MCF 10A (cell line): ENCODE measurements at regions not wholly inside any gene's neighbourhood (a gene's known extent, or its start where the extent isn't known, plus 50 kb on each side); places are given as distances from the start of the nearest gene placed in this dataset.

Experiments
- BruUV-seq: library from RNA; stranded (reverse); fragments of 400-500 nt; replicated peaks from 2 replicates; lab custom pipeline; 2021; lab: Mats Ljungman, UMichigan
- CTCF ChIA-PET: fragments of 300-600 bp; sonication (Branson Sonifier 250); formaldehyde crosslinking; extraction: SDS; loops from one replicate; lab custom pipeline; 2021; ENCODE audit warnings: antibody characterized with exemption, inconsistent platforms; lab: Yijun Ruan, JAX
- POLR2A ChIA-PET: fragments of 300-600, 350-650 bp; sonication (Branson Sonifier 250); formaldehyde crosslinking; extraction: SDS; loops from one replicate; lab custom pipeline; 2020; ENCODE audit warnings: antibody characterized with exemption, inconsistent platforms; lab: Yijun Ruan, JAX
- DNase-seq: peaks from one replicate; pipeline ENCODE4 v3.0.0-alpha.2; 2018; ENCODE audit not compliant: unreplicated experiment
- H3K27ac Mint-ChIP-seq: one replicate; pipeline ENCODE4 v1.8.0; 2022; ENCODE audit warnings: mild to moderate bottlenecking, low read depth, mixed read lengths; ENCODE audit not compliant: unreplicated experiment
- H3K27me3 Mint-ChIP-seq: one replicate; pipeline ENCODE4 v1.8.0; 2022; ENCODE audit warnings: mixed read lengths; ENCODE audit not compliant: insufficient read depth, unreplicated experiment
- H3K36me3 Mint-ChIP-seq: one replicate; pipeline ENCODE4 v1.8.0; 2022; ENCODE audit warnings: mild to moderate bottlenecking, moderate library complexity, mixed read lengths; ENCODE audit not compliant: insufficient read depth, unreplicated experiment
- H3K4me1 Mint-ChIP-seq: one replicate; pipeline ENCODE4 v1.8.0; 2022; ENCODE audit warnings: mixed read lengths; ENCODE audit not compliant: insufficient read depth, unreplicated experiment
- H3K4me3 Mint-ChIP-seq: one replicate; pipeline ENCODE4 v1.8.0; 2022; ENCODE audit warnings: mild to moderate bottlenecking, moderate library complexity, mixed read lengths; ENCODE audit not compliant: unreplicated experiment
- H3K9me3 Mint-ChIP-seq: one replicate; pipeline ENCODE4 v1.8.0; 2022; ENCODE audit warnings: mixed read lengths; ENCODE audit not compliant: unreplicated experiment
- intact Hi-C: fragments of 100-400 bp; cut with micrococcal nuclease; formaldehyde crosslinking; loops from 2 replicates; pipeline ENCODE4 v1.14.1; 2022
- TF ChIP-seq, protein P1 (sequence below): fragments of 200-600 bp; IDR thresholded peaks from one replicate; pipeline ENCODE4 v1.8.0; 2022; ENCODE audit warnings: antibody characterized with exemption, mild to moderate bottlenecking; ENCODE audit not compliant: unreplicated experiment

DNA sequence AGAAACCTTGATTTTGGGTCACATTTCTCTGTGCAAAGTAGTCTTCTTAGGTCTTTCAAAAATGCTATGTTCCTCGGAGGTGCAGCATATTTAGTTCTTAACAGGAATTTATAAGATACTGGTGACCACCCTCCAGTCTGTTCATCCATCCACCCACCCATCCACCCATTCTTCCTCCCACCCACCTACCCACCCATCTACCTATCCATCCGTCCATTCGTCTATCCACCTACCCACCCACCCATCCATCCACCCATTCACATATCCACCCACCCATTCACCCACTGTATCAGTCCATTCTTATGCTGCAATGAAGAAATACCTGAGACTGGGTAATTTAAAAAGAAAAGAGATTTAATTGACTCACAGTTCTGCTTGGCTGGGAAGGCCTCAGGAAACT lies 74.9 kb downstream of the KCTD15 start:
- Mint-ChIP-seq H3K36me3 (no peaks in the 10 kb centered on the region), H3K9me3 (no peaks in the 10 kb centered on the region), H3K4me3 (no peak overlapping the region), H3K27me3 (no peaks in the 10 kb centered on the region), H3K4me1 (no peaks in the 10 kb centered on the region), H3K27ac (no peak overlapping the region)
- ChIA-PET POLR2A (no interaction called here), CTCF (no interaction called here)
- DNase-seq, result no peak
- intact Hi-C loops, result no loop called here
- TF ChIP-seq, protein P1, sequence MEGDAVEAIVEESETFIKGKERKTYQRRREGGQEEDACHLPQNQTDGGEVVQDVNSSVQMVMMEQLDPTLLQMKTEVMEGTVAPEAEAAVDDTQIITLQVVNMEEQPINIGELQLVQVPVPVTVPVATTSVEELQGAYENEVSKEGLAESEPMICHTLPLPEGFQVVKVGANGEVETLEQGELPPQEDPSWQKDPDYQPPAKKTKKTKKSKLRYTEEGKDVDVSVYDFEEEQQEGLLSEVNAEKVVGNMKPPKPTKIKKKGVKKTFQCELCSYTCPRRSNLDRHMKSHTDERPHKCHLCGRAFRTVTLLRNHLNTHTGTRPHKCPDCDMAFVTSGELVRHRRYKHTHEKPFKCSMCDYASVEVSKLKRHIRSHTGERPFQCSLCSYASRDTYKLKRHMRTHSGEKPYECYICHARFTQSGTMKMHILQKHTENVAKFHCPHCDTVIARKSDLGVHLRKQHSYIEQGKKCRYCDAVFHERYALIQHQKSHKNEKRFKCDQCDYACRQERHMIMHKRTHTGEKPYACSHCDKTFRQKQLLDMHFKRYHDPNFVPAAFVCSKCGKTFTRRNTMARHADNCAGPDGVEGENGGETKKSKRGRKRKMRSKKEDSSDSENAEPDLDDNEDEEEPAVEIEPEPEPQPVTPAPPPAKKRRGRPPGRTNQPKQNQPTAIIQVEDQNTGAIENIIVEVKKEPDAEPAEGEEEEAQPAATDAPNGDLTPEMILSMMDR, result no peak
- BruUV-seq, result no TSS peak

DNA sequence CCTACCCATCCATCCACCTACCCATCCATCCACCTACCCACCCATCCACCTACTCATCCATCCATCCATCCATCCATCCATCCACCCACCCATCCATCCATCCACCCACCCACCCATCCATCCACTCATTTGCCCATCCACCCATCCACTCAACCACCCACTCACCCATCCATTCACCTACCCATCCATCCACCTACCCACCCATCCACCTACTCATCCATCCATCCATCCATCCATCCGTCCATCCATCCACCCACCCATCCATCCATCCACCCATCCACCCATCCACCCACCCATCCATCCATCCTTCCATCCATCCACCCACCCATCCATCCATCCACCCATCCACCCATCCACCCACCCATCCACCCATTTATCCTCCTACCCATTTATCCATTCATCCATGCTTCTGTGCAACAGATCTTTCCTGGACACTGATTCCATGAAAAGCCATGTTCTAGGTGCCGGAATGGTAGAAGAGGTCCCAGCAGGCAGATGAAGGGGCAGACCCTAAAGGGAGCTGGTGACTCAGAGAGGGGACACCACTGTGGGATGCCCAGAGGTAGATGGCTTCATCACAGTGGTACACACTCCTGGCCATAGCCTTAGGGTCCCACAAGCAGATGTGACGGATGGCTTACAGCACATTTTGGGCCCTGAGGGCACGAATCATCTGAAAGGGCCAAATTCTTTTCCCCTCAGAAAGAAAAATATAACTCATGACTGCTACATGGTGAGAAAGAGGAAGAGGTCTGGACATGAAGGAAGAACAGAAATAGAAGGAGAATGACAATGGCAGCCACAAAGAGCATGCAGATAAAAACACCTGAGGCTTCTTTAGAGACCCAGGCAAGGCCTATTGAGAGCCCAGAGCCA lies 76.0 kb downstream of the KCTD15 start:
- TF ChIP-seq, protein P1, result no peak
- intact Hi-C loops, result no loop called here
- no peaks in the 10 kb centered on the region for H3K36me3 Mint-ChIP-seq
- H3K4me3 Mint-ChIP-seq, result no peak overlapping the region
- H3K4me1 Mint-ChIP-seq, result no peaks in the 10 kb centered on the region
- no peaks in the 10 kb centered on the region for H3K27me3 Mint-ChIP-seq
- CTCF ChIA-PET, result no interaction called here
- H3K9me3 Mint-ChIP-seq, result no peaks in the 10 kb centered on the region
- BruUV-seq, result no TSS peak
- no peak overlapping the region for H3K27ac Mint-ChIP-seq
- DNase-seq, result no peak
- POLR2A ChIA-PET, result interaction anchor here (0.7 kb wide), 1 partner anchor 94 kb away, joined by 4 read pairs; no protein-coding TSS in a partner anchor

DNA sequence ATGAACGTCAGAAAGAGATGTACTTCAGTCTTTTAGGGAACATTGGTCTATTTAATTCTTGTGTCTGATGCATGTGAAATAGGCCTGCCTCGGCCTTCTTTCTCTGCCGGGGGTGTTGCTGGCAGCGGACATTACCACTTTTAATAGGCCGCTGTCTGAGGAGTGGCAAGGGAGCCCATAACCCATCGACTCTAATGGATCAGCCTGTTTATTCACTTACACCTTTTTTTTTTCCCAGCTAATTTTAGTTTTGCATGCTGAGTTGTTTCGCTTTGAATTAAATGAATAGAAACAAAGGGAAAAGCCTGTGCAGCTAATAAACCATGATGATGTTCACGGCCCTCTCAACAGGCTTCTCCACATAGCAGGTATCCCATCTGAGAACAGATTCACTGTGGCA lies 78.4 kb downstream of the KCTD15 start:
- ChIA-PET POLR2A (interaction anchor here (0.5 to 0.6 kb wide), 2 partner anchors 22 to 55 kb away, joined by 3 to 4 read pairs; no protein-coding TSS in a partner anchor), CTCF (interaction anchor here (0.8 to 1.1 kb wide), 2 partner anchors 120 to 227 kb away, joined by 3 read pairs; no protein-coding TSS in a partner anchor)
- Mint-ChIP-seq H3K9me3 (no peaks in the 10 kb centered on the region), H3K27ac (no peak overlapping the region), H3K36me3 (no peaks in the 10 kb centered on the region), H3K27me3 (no peaks in the 10 kb centered on the region), H3K4me3 (no peak overlapping the region), H3K4me1 (no peaks in the 10 kb centered on the region)
- intact Hi-C loops, result no loop called here
- no peak for DNase-seq
- TF ChIP-seq, protein P1, result no peak
- no TSS peak for BruUV-seq

DNA sequence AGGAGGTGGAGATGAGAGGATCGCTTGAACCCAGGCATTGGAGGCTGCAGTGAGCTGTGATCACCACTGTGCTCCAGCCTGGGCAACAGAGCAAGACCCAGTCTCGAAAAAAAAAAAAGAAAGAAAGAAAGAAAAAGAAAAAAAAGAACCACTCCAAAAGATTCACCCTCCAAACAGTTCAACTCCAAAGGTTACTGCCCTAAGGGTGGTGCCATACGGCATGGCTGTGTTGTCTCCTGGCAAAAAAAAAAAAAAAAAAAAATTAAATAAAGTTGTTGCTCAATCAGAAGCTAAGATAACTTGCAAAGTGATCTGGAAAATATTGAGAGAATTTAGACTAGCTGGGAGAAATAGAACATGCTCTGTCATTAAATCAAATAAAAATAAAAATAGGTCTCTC lies 79.5 kb downstream of the KCTD15 start:
- BruUV-seq, result no TSS peak
- Mint-ChIP-seq H3K4me1 (no peaks in the 10 kb centered on the region), H3K27me3 (no peaks in the 10 kb centered on the region), H3K4me3 (no peak overlapping the region), H3K9me3 (no peaks in the 10 kb centered on the region), H3K36me3 (no peaks in the 10 kb centered on the region), H3K27ac (no peak overlapping the region)
- intact Hi-C loops, result no loop called here
- TF ChIP-seq, protein P1, result no peak
- DNase-seq, result no peak
- ChIA-PET CTCF (interaction anchor here (0.6 to 1.1 kb wide), 5 partner anchors 16 to 119 kb away, joined by 3 to 4 read pairs (median 3); no protein-coding TSS in a partner anchor), POLR2A (no interaction called here)
